Gastrocnemius medialis (tissue), 4 donors: ENCODE measurements at regions not wholly inside any gene's neighbourhood (a gene's known extent, or its start where the extent isn't known, plus 50 kb on each side); places are given as distances from the start of the nearest gene placed in this dataset.

Experiments
- ATAC-seq, 2 donors: fragments of 150-250 bp; one replicate each; pipeline ENCODE4 v1.9.1; 2016
- DNase-seq, 2 donors: peaks; one replicate each; pipeline ENCODE4 v3.0.0-alpha.2; 2019
- H3K27ac ChIP-seq, 4 donors: fragments of 200-600 bp; sonication (generic); 1 replicate in 1 of 4; 2 replicates in 3 of 4; pipeline ENCODE4 v1.5.1; 2016 to 2018; ENCODE audit warnings: mild to moderate bottlenecking in 2 of 4, moderate library complexity in 1 of 4
- H3K27me3 ChIP-seq, 3 donors: fragments of 200-600 bp; sonication (generic) in 2 of 3; 1 replicate in 1 of 3; 2 replicates in 2 of 3; pipeline versions ENCODE4 v1.5.1 to v1.6.0; 2016 to 2019; ENCODE audit warnings: mild to moderate bottlenecking in 1 of 3, moderate library complexity in 1 of 3
- H3K36me3 ChIP-seq, 2 donors: fragments of 200-600 bp; sonication (generic) in 1 of 2; one replicate each; pipeline ENCODE4 v1.5.1; 2017 to 2018
- H3K4me1 ChIP-seq, 2 donors: fragments of 200-600 bp; sonication (generic) in 1 of 2; one replicate each; pipeline ENCODE4 v1.5.1; 2016 to 2017; ENCODE audit warnings: mild to moderate bottlenecking in 2 of 2
- H3K4me3 ChIP-seq, 4 donors: fragments of 200-600 bp; sonication (generic) in 3 of 4; 1 replicate in 1 of 4; 2 replicates in 3 of 4; pipeline ENCODE4 v1.5.1; 2016 to 2019; ENCODE audit warnings: mild to moderate bottlenecking in 2 of 4
- H3K9me3 ChIP-seq, 3 donors: fragments of 200-600 bp; sonication (generic) in 2 of 3; 1 replicate in 1 of 3; 2 replicates in 2 of 3; pipeline ENCODE4 v1.5.1; 2016 to 2019
- POLR2A ChIP-seq, 2 donors: fragments of 450-650 bp; IDR thresholded peaks; one replicate each; pipeline ENCODE4 v1.6.1; 2017; ENCODE audit warnings: antibody characterized with exemption in 2 of 2, mild to moderate bottlenecking in 2 of 2, moderate library complexity in 2 of 2
- in situ Hi-C, 4 donors: fragments of 200-750 bp; cut with MboI; loops; one replicate each; pipeline versions ENCODE4 v1.15.0 to v1.8.0; 2017; ENCODE audit warnings: low sequenced_read_pairs in 4 of 4
- intact Hi-C: fragments of 100-400 bp; cut with DNase I; formaldehyde crosslinking; loops from one replicate; pipeline ENCODE4 v1.15.1; 2023; ENCODE audit warnings: low total_unique reads
- TF ChIP-seq, protein P1 (sequence below), 5 experiments: fragments of 450-650 bp in 3 of 5; fragments of 200-600 bp in 2 of 5; sonication (generic) in 2 of 5; IDR thresholded peaks in 4 of 5; conservative IDR thresholded peaks in 1 of 5; 1 replicate in 4 of 5; 2 replicates in 1 of 5; pipeline ENCODE4 v1.5.1; 2016 to 2019; ENCODE audit warnings: antibody characterized with exemption in 5 of 5, mild to moderate bottlenecking in 3 of 5, moderate library complexity in 3 of 5

DNA sequence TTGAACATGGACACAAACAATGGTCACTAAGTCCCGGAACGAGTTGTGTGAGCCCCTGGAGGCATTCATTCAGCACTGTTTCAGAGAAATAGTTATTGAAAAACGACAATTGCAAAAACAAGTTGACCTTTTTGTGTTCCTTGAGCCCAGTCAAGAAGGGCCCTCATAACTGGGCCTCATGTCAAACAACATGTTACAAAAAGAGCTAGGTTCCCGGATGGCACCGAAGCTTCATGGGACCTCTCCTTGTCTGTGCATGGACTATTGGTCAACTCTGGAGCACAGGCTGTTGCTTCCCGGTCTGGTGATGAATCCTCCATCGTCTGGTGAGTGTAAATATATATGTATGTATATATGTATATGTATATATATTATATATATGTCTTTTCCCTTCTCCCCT, 176.6 kb downstream of the ALG10 start:
- Histone ChIP-seq H3K9me3 (no peaks in the 10 kb centered on the region), H3K27me3 (no peaks in the 10 kb centered on the region), H3K36me3 (no peaks in the 10 kb centered on the region), H3K27ac (no peak overlapping the region), H3K4me1 (no peaks in the 10 kb centered on the region), H3K4me3 (no peak overlapping the region)
- intact Hi-C loops: no loop called here
- in situ Hi-C loops: no loop called here
- no peak for DNase-seq
- no peak for ATAC-seq
- TF ChIP-seq, protein P1, sequence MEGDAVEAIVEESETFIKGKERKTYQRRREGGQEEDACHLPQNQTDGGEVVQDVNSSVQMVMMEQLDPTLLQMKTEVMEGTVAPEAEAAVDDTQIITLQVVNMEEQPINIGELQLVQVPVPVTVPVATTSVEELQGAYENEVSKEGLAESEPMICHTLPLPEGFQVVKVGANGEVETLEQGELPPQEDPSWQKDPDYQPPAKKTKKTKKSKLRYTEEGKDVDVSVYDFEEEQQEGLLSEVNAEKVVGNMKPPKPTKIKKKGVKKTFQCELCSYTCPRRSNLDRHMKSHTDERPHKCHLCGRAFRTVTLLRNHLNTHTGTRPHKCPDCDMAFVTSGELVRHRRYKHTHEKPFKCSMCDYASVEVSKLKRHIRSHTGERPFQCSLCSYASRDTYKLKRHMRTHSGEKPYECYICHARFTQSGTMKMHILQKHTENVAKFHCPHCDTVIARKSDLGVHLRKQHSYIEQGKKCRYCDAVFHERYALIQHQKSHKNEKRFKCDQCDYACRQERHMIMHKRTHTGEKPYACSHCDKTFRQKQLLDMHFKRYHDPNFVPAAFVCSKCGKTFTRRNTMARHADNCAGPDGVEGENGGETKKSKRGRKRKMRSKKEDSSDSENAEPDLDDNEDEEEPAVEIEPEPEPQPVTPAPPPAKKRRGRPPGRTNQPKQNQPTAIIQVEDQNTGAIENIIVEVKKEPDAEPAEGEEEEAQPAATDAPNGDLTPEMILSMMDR (IDR thresholded peaks at IDR 0.05 in 4 of 5, conservative IDR thresholded peaks at IDR 0.05 in 1 of 5): no peak

DNA sequence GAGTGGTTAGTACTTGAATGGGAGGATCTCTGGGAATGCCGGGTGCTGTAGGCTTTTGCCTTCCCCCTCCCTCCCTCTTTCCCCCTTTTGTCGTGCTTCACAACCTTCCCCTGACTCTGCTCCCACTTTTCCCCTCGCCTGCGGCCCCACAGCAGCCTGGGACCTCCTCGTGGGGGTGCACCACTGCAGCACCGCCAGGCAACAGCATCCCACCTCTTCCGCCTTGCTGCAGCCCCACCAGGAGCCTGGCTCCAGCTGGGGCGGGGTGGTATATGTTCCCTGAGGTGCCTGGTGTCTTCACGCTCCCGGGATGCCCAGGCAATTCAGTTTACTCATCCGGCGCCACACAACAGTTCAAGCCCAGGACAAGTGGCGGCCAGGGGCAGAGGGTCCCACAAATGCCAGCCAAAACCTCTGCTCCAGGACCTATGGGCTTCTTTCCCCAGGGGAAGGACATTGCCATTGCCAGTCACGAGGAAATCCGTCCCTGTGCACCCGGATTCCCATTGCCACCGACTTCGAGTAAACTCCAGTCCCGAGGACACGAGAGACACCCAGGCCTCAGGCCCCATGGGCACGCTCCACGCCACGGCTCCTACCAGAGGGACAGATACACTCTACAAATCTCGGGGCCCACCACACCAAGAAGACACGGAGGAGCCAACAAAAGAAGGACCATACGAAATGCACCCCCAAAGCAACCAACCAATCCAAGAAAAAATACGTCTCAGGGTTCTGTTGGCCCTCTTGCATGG, 181.7 kb downstream of the ALG10 start:
- ATAC-seq (no peak), DNase-seq (no peak)
- no peak overlapping the region for H3K4me3 ChIP-seq
- no peaks in the 10 kb centered on the region for H3K9me3 ChIP-seq
- H3K4me1 ChIP-seq: no peaks in the 10 kb centered on the region
- intact Hi-C loops: no loop called here
- H3K36me3 ChIP-seq: no peaks in the 10 kb centered on the region
- in situ Hi-C loops: loop anchor here in 2 of 4 donors (25.0 kb wide), 2 partner anchors 108 to 1442 kb away; partner anchors contain the start of gene YARS2 (in 2 of the 2)
- TF ChIP-seq POLR2A (IDR thresholded peaks at IDR 0.05): no peak
- TF ChIP-seq, protein P1 (IDR thresholded peaks at IDR 0.05 in 4 of 5, conservative IDR thresholded peaks at IDR 0.05 in 1 of 5): no peak
- H3K27ac ChIP-seq: no peak overlapping the region
- no peaks in the 10 kb centered on the region for H3K27me3 ChIP-seq

DNA sequence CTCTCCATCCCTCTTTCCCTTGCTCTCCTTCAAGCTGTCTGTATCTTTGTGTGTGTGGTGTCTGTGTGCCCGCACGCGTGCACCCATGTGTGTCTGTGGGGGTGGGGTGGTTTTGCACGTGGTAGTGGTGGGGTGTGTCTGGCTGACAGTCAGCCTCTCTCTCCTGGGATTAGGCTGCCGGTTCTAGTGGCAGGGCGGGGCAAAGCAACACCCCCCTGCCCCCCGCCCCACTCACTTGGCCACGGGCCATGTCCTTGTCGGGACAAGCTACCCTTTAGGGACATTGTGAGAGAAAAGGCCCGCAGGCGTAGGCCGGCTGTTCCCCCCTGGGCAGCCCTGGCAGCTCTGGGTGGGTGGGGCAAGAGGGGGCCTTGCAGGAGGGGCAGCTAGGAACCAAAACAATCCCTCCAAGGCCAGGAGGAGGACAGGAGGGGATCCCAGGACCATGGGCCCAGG, 182.6 kb downstream of the ALG10 start:
- no peaks in the 10 kb centered on the region for H3K27me3 ChIP-seq
- no peaks in the 10 kb centered on the region for H3K36me3 ChIP-seq
- in situ Hi-C loops: loop anchor here in 2 of 4 donors (25.0 kb wide), 2 partner anchors 107 to 1443 kb away; partner anchors contain the start of gene YARS2 (in 2 of the 2)
- H3K27ac ChIP-seq: no peak overlapping the region
- no peak for ATAC-seq
- no peaks in the 10 kb centered on the region for H3K9me3 ChIP-seq
- no peak for DNase-seq
- intact Hi-C loops: no loop called here
- no peak overlapping the region for H3K4me3 ChIP-seq
- TF ChIP-seq, protein P1 (IDR thresholded peaks at IDR 0.05 in 4 of 5, conservative IDR thresholded peaks at IDR 0.05 in 1 of 5): no peak
- TF ChIP-seq POLR2A (IDR thresholded peaks at IDR 0.05): no peak
- H3K4me1 ChIP-seq: no peaks in the 10 kb centered on the region

DNA sequence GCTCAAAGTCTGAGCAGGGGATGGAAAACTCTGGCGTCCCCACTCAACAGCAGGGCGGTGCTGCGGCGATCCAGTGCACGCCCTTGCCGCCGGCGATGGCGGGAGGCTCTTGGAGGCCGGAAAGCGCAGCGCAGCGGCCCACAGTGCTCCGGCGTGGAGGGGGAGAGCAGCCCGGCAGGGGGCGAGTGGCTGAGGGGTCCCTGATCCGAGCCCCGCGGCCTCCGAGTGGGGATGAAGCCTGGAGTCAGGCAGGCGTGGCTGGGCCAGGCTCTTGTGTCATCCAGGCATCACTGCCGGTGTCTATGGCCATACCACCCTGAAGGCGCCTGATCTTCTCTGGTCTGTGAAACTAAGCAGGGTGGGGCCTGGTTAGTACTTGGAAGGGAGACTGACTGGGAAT, 183.1 kb downstream of the ALG10 start:
- intact Hi-C loops: no loop called here
- Histone ChIP-seq H3K27ac (no peak overlapping the region), H3K9me3 (no peaks in the 10 kb centered on the region), H3K4me3 (no peak overlapping the region), H3K4me1 (no peaks in the 10 kb centered on the region), H3K36me3 (no peaks in the 10 kb centered on the region), H3K27me3 (no peaks in the 10 kb centered on the region)
- no peak for TF ChIP-seq POLR2A (IDR thresholded peaks at IDR 0.05)
- TF ChIP-seq, protein P1 (IDR thresholded peaks at IDR 0.05 in 4 of 5, conservative IDR thresholded peaks at IDR 0.05 in 1 of 5): no peak
- no peak for DNase-seq
- in situ Hi-C loops: loop anchor here in 2 of 4 donors (25.0 kb wide), 2 partner anchors 107 to 1443 kb away; partner anchors contain the start of gene YARS2 (in 2 of the 2)
- ATAC-seq: no peak
